KOPT-K1 (cell line): ENCODE measurements at regions not wholly inside any gene's neighbourhood (a gene's known extent, or its start where the extent isn't known, plus 50 kb on each side); places are given as distances from the start of the nearest gene placed in this dataset.
"Not testable (repeated sequence)": the region's sequence is repeated elsewhere in the genome, so short reads cannot be mapped to it uniquely, and the experiment has no call there.

ENCODE experiments used
- H3K27ac ChIP-seq: fragments of 200-600 bp; sonication (generic); 2 replicates; pipeline ENCODE4 v1.5.1; 2016; ENCODE audit warnings: antibody characterized with exemption, mild to moderate bottlenecking, low read depth, low read length; ENCODE audit not compliant: poor library complexity, severe bottlenecking
- H3K36me3 ChIP-seq: fragments of 200-600 bp; sonication (generic); 2 replicates; pipeline ENCODE4 v1.5.1; 2017; ENCODE audit warnings: antibody characterized with exemption, mild to moderate bottlenecking, low read length, moderate library complexity; ENCODE audit not compliant: insufficient read depth
- H3K9me3 ChIP-seq: fragments of 200-600 bp; sonication (generic); 2 replicates; pipeline ENCODE4 v1.5.1; 2017; ENCODE audit warnings: antibody characterized with exemption, low read length, mild to moderate bottlenecking; ENCODE audit not compliant: insufficient read depth, poor library complexity, severe bottlenecking

DNA sequence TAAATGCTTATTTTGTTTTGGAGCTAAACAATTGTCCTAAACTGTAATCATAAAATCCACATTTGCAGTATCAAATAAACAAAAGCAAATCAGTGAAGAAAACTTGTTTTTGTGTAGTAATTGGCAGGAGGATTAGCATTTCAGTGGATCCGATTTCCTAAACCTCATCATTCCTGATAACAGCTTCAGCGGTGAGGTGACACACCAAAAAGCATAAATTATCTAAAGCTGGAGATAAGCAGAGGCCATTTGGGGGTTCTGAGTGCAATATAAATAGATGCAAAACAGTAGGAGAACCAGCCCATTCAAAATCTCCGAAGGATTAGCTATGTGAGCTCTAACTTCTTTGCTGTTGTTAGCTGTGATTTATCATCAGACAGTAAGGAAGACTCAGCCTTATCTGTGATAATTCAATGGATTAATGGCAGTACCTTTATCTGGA is 235.8 kb downstream of the EPHA7 start:
- Histone ChIP-seq H3K27ac (no peak overlapping the region), H3K9me3 (no peaks in the 10 kb centered on the region), H3K36me3 (no peaks in the 10 kb centered on the region)

DNA sequence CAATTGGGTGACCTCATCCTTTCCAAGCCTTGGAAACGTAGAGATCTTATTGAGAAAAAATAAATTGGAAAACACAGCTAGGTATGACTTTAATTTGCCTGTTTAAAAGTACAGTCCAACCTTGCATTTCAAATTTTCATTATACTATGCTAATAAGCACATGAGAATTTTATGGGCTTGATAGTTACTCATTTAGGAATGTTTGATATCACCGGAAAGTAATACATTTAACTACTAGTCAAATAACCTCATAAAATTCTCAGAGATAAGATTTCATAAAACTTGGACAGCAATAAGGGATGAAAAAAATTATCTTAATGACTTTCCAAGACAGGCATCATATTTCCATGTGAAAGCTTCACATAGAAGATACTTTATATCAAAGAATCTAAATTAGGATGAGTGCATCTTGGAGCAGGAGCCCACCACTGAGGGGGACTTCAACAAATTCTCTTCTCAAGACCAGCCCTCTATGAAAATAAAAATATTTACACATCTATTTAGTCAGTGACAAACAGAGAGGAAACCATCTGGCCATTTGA is 236.3 kb downstream of the EPHA7 start:
- no peak overlapping the region for H3K27ac ChIP-seq
- H3K36me3 ChIP-seq = no peaks in the 10 kb centered on the region
- no peaks in the 10 kb centered on the region for H3K9me3 ChIP-seq

DNA sequence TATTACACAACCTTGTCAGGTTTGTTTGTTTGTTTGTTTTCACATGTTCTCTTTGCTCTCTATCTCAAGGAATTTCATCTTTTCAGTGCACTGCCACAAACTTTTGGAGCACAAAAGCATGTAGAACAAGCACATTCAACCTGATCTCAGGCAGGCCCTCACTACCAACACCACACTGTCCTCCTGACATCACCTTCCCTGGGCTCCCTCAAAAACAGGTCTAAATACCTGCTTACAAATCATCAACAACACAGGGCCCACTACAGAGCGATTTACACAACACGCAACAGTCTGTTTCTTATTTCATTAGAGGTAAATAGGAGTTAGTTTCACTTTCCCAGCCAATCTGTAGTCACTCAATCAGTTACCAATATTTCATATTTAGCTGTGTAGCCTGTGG is 241.4 kb downstream of the EPHA7 start:
- Histone ChIP-seq H3K36me3 (no peaks in the 10 kb centered on the region), H3K9me3 (no peaks in the 10 kb centered on the region), H3K27ac (no peak overlapping the region)

DNA sequence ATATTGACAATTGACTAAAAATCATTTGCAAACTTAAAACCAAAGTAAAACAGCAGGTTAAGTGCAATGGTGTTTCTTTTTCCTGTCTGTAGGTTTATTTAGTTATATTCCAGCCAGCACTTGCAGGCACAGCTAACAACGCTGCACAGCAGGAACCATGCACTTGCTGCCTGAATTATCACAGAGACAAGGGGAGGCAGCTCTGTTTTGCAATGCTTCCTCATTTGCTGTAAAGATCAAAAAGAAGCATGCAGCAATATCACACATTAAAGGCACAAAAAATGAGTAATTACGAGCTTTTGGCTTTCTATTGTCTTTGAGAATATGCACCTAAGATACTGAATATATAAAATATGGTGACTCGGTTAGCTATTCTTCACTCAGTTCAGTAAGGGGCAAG is 241.9 kb downstream of the EPHA7 start:
- H3K27ac ChIP-seq = no peak overlapping the region
- no peaks in the 10 kb centered on the region for H3K36me3 ChIP-seq
- H3K9me3 ChIP-seq = no peaks in the 10 kb centered on the region

DNA sequence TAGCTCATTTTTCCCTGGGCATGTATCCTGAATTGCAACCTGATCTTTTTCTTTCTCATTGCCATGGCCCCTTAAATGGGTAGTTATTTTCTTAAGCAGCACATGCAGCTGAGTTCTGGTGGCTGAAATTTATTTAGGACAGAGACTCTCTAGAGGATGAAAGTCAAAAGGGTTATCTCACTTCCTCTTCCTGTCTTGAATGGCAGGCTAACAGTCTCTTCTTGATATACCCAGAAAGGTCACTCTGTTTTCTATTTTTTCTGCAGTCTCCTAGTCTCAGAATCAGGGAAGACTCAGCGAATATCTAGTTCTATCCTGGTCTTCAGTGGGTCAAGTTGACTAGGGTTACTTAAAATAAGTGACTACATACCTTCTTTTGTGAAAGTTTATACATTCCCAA is 243.3 kb downstream of the EPHA7 start:
- H3K27ac ChIP-seq = no peak overlapping the region
- no peaks in the 10 kb centered on the region for H3K9me3 ChIP-seq
- H3K36me3 ChIP-seq = no peaks in the 10 kb centered on the region

DNA sequence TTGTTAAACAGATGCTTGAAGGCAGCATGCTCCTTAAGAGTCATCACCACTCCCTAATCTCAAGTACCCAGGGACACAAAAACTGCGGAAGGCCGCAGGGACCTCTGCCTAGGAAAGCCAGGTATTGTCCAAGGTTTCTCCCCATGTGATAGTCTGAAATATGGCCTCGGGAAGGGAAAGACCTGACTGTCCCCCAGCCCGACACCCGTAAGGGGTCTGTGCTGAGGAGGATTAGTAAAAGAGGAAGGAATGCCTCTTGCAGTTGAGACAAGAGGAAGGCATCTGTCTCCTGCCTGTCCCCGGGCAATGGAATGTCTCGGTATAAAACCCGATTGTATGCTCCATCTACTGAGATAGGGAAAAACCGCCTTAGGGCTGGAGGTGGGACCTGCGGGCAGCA is 245.8 kb downstream of the EPHA7 start:
- not testable (repeated sequence) for H3K27ac ChIP-seq, H3K9me3 ChIP-seq, H3K36me3 ChIP-seq

DNA sequence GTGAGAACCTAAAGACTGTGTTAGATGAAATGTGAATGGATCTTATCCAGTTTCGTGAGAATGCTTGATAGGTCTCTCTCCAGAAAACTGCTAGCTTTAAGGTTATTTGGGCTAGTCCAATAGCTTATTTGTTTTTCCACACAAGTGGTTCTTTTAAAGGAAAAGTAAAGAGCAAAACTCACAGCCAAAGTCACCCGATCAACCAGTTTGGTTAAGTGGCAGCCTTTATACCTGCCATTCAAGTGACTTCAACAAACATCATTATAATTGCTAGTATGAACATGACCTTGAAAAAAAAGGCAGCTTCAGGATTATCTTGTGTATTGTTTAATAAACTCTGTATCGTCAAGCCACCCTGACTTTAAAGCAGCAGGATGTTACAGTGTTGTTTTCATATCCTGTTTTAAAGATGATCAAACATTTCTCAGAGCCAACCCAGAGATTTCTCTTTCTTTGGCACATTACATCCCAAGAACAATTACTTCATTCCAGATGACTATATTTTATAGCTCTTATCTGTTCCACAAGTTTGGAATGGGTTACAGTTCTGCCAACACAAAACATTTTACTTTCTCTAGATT is 253.4 kb downstream of the EPHA7 start:
- no peak overlapping the region for H3K27ac ChIP-seq
- H3K9me3 ChIP-seq = no peaks in the 10 kb centered on the region
- no peaks in the 10 kb centered on the region for H3K36me3 ChIP-seq

DNA sequence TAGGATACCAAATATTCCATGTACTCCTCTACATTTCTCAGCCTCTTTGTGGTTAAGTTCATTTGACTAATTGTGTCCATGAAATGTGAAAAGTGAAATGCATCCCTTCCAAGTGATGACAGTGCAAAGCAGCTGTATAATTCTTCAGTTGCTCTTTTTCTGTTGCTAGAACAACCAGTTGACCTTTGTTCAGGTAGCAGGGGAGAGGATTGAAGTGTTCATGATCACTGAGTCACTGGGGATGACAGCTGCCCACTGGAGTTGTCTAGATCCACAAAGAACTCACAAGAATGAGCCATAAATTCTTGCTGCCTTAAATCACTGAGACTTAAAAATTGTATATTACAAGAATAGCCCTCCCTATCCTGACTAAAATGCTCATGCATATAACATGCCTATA is 254.6 kb downstream of the EPHA7 start:
- H3K27ac ChIP-seq = no peak overlapping the region
- no peaks in the 10 kb centered on the region for H3K36me3 ChIP-seq
- no peaks in the 10 kb centered on the region for H3K9me3 ChIP-seq

DNA sequence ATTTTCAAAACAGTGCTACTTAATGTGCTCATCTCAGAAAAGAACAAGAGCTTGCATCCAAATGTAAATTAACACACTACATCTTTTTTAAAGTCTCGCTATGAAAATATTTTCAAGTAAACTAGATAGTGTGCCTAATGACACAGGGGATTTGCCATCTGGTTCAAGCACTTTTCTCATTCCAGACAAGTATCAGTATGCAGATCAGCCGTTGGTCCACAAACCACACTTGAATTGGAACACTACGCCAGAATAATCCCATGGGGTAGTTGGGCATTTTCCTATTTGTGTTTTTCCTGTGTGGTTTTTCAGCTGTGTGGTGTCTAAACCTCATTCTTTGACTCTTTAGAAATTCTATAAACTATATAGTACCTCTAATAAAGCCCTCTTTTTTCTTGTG is 256.2 kb downstream of the EPHA7 start:
- no peak overlapping the region for H3K27ac ChIP-seq
- H3K36me3 ChIP-seq = no peaks in the 10 kb centered on the region
- H3K9me3 ChIP-seq = no peaks in the 10 kb centered on the region

DNA sequence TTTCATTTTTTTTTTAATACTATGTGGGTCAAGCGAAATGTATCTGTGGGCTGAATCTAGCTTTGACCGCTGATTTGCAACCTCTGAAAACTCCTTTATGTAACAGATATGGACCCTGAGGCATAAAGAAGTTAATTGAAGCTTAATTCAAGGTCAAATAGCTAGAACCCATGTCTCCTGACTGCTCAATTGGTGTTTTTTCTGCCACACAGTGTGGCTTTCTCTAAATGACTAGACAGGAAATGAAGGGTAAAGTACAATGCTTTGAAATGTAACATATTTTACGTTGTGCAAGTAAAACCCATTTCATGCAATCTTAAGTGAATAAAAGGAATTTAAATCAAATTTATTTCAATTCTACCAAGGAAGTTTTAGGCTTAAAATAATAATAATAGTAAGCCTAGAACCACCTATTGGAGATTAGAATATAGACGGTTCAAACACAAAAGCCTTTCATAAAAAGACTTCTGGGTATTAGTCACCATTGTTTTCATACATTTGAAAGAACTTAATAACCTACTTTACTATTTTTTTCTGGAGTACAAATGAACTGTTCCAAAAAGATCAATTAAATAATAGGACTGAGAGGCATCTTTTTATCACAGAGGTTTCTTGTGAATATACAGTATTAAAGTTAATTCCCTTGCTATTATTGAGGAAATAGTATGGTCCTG is 279.8 kb downstream of the EPHA7 start:
- H3K36me3 ChIP-seq = no peaks in the 10 kb centered on the region
- H3K27ac ChIP-seq = no peak overlapping the region
- no peaks in the 10 kb centered on the region for H3K9me3 ChIP-seq

DNA sequence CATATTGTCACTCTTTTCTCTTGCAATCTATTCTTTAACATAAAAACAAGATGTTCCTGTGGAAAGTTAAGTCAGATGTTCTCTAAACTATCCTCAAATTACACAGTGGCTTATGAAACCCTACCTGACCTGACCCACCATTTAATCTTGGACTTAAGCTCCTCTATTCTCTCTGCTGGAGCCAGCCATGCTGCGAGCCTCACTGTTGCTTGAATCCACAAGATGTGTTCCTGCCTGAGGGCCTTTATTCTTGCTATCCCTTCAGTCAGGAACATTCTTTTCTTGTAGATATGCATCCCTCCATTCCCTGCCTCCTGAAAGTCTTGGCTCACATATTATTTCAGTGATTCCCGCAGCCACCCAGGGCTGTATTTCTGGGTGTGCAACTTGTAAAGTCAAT is 283.2 kb downstream of the EPHA7 start:
- no peaks in the 10 kb centered on the region for H3K36me3 ChIP-seq
- H3K27ac ChIP-seq = no peak overlapping the region
- H3K9me3 ChIP-seq = no peaks in the 10 kb centered on the region

DNA sequence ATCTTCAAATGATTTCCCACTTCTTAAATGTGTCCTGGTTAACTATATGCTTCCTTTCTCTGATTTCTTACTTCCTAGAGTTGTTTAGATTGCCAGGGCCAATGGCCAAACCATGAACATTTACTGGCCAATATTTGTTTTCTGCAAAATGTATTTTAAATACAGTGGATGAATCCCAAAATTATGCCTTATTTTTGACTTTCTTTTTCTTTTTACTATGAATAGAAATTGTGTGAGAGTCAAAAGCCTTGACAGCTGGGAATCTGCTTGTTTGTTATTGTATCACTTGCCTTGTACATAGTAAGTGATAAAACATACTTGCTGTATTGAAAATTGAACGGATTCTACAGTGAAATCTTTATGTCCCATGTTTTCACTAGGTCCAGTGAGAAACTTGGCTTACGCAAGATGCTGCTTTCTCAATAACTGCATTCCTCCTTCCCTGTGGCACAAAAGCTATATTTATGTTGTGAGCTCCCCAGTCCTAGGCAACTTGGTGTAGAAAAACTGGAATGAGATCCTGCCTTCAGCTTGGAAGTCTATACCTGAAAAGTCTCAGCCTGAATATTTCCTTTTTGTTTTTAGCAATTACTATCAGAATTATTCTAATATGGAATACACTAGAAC is 295.2 kb downstream of the EPHA7 start:
- Histone ChIP-seq H3K27ac (no peak overlapping the region), H3K9me3 (no peaks in the 10 kb centered on the region)

DNA sequence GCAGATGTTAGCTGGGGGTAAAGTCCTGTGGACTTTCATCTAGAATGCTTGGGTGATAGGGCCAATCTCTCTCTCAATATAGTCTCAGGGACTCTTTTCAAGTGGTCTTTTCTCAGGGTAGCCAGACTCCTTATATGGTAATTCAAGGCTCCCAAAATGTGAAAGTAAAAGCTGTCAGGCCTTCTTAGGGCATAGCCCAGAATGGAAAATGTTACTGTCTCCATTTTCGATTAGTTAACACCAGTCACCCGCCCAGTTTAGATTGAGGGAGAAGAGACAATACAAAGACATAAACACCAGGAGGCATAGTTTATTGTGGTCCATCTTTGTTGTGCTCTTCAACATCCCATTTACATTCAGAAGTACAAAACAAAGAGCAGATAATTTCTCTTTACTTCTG is 295.8 kb downstream of the EPHA7 start:
- no peak overlapping the region for H3K27ac ChIP-seq
- H3K36me3 ChIP-seq = no peaks in the 10 kb centered on the region
- no peaks in the 10 kb centered on the region for H3K9me3 ChIP-seq

More for the DNA sequence above, 295.2 kb downstream of the EPHA7 start:
- no peaks in the 10 kb centered on the region for H3K36me3 ChIP-seq

DNA sequence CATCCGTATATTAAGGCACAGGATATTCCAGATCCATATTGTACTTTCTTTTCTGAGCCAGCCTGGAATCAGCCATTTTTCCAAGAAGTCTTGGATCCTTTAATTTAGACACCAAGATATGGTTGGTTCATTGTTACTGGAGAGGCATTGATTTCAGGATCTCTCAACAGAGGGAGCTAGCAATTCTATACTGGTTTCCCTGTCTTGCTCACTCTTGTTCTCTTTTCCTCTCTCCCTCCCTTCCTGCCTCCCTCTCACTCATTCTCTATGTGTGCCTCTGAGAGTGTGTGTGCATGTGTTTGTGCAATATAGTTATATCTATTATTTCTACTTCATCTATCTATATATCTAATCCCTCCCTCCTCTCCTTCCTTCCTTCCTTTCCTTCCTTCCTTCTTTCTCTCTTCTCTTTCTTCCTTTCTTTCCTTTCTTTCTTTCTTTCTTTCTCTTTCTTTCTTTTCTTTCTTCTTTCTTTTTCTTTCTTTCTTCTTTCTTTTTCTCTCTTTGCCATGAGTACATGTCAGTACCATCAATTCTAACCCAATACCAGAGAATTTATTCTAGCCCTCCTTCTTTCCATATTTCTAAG is 299.1 kb downstream of the EPHA7 start:
- Histone ChIP-seq H3K27ac (no peak overlapping the region), H3K9me3 (no peaks in the 10 kb centered on the region), H3K36me3 (no peaks in the 10 kb centered on the region)

DNA sequence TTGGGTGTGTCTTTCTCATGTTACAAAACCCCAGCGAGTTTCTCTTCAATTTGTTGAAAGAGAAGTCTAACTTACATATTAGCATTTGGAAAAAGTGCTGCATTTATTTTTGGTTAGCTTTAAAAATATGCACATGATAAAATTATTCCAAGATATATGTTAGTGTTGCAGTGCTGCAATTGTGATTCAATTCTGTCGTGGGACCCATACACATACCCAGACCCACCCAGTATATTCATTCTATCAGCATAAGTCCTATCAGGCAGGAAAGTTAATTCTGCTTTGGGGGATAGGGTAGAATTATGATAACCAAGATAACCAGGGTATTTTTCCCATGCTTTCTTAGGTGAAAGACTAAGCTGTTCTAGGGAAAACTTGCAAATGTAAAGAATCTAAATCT is 313.5 kb downstream of the EPHA7 start:
- no peaks in the 10 kb centered on the region for H3K9me3 ChIP-seq
- no peaks in the 10 kb centered on the region for H3K36me3 ChIP-seq
- no peak overlapping the region for H3K27ac ChIP-seq
